ENCODE measurements at regions not wholly inside any gene's neighbourhood (a gene's known extent, or its start where the extent isn't known, plus 50 kb on each side); places are given as distances from the start of the nearest gene placed in this dataset.

DNA sequence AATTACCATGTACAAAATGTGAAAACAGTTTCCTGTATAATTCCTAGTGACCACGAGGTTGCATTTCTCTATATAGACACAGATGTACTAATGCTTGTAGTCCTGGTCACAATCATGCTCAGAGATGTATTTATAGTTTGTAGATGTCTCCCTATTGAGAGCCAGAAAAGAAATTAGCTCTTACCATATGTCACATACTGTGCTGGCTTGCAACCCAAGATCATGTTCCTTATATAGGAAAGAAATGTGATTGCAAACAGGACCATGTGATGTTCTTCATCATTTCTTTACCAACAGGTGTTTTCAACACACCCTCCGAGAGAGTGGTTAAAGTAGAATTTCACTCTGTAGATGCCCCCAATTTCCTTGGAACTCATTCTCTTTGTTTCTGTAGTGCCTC is 369.4 kb downstream of the CBLN4 start:
- no peak overlapping the region for H3K18ac ChIP-seq (ENCODE audit: insufficient read length, low read depth, low read length)
- no peaks in the 10 kb centered on the region for H3K36me3 Mint-ChIP-seq (ENCODE audit: insufficient read depth in 1 of 3, low read depth in 3 of 3)

More for the DNA sequence above, 369.4 kb downstream of the CBLN4 start:
- H4K20me1 ChIP-seq (ENCODE audit: control insufficient read depth, insufficient read depth, insufficient read length): no peaks in the 10 kb centered on the region
- no peak overlapping the region for H2BK120ac ChIP-seq (ENCODE audit: low read depth, low read length, poor library complexity, severe bottlenecking)
- H2BK12ac ChIP-seq (ENCODE audit: insufficient read length, low read depth, low read length): no peak overlapping the region
- H3K4me1 Mint-ChIP-seq: peaks cover 15 to 21% of the 10 kb centered on the region in 2 experiments
- no peaks in the 10 kb centered on the region for H3K27me3 Mint-ChIP-seq (ENCODE audit: low read depth)
- H3T11ph ChIP-seq (ENCODE audit: low read length): no peak overlapping the region
- H3K14ac ChIP-seq (ENCODE audit: insufficient read depth, low read length): no peak overlapping the region
- H2BK5ac ChIP-seq (ENCODE audit: insufficient read length, low read length): no peak overlapping the region
- TF ChIP-seq, protein P1, sequence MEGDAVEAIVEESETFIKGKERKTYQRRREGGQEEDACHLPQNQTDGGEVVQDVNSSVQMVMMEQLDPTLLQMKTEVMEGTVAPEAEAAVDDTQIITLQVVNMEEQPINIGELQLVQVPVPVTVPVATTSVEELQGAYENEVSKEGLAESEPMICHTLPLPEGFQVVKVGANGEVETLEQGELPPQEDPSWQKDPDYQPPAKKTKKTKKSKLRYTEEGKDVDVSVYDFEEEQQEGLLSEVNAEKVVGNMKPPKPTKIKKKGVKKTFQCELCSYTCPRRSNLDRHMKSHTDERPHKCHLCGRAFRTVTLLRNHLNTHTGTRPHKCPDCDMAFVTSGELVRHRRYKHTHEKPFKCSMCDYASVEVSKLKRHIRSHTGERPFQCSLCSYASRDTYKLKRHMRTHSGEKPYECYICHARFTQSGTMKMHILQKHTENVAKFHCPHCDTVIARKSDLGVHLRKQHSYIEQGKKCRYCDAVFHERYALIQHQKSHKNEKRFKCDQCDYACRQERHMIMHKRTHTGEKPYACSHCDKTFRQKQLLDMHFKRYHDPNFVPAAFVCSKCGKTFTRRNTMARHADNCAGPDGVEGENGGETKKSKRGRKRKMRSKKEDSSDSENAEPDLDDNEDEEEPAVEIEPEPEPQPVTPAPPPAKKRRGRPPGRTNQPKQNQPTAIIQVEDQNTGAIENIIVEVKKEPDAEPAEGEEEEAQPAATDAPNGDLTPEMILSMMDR (conservative IDR thresholded peaks at IDR 0.05): no peak
- no peak overlapping the region for H3K56ac ChIP-seq (ENCODE audit: insufficient read length, low read depth, low read length)
- H3K9ac ChIP-seq (ENCODE audit: extremely low read depth, insufficient read length, low read length): no peak overlapping the region
- no peaks in the 10 kb centered on the region for H3K79me2 ChIP-seq (ENCODE audit: insufficient read depth, low read length)
- no peak overlapping the region for H3K27ac Mint-ChIP-seq
- H2BK15ac ChIP-seq (ENCODE audit: low read depth, low read length): no peak overlapping the region
- DNase-seq: no peak
- H3K23ac ChIP-seq (ENCODE audit: insufficient read length, low read depth, low read length): no peak overlapping the region
- H3K4me2 ChIP-seq (ENCODE audit: insufficient read depth, insufficient read length, low read length): no peak overlapping the region
- H3K27ac ChIP-seq (ENCODE audit: insufficient read length, low read depth, low read length): no peak overlapping the region
- no peak overlapping the region for H3K4ac ChIP-seq (ENCODE audit: low read depth, low read length)
- H4K91ac ChIP-seq (ENCODE audit: insufficient read length, low read depth, low read length): no peak overlapping the region
- H3K79me1 ChIP-seq (ENCODE audit: insufficient read depth, low read depth, low read length, poor library complexity, severe bottlenecking): no peaks in the 10 kb centered on the region
- no peak overlapping the region for H2AK5ac ChIP-seq (ENCODE audit: insufficient read length, low read length)
- no peaks in the 10 kb centered on the region; the same call in 1 of the 2 replicates for H3K4me1 ChIP-seq (ENCODE audit: insufficient read depth, low read length)
- no peak overlapping the region for H2BK20ac ChIP-seq (ENCODE audit: low read depth, low read length, poor library complexity, severe bottlenecking)
- no peak overlapping the region for H4K8ac ChIP-seq (replicated peaks; ENCODE audit: insufficient read length, low read depth, low read length)
- WGBS (ENCODE audit: extremely low coverage, insufficient read length, low lambda C conversion rate): no CpG with 5 or more reads among the region's 2 CpGs
- no peaks in the 10 kb centered on the region for H3K23me2 ChIP-seq (ENCODE audit: insufficient read length, low read depth, low read length, poor library complexity, severe bottlenecking)
- H2AFZ ChIP-seq (ENCODE audit: low read length): no peak overlapping the region
- H3K9me3 Mint-ChIP-seq: no peaks in the 10 kb centered on the region
- H3K9me3 ChIP-seq (ENCODE audit: control insufficient read depth, low read depth, low read length): no peaks in the 10 kb centered on the region
- no peak overlapping the region for H4K5ac ChIP-seq (ENCODE audit: insufficient read length, low read depth, low read length)
- no peak overlapping the region for H3K4me3 Mint-ChIP-seq
- no peaks in the 10 kb centered on the region for H3K27me3 ChIP-seq (ENCODE audit: insufficient read depth, low read length)

Measured in H9 (cell line).